HG03439 (cell line): ENCODE measurements at regions not wholly inside any gene's neighbourhood (a gene's known extent, or its start where the extent isn't known, plus 50 kb on each side); places are given as distances from the start of the nearest gene placed in this dataset.

Experiments
- ATAC-seq: cut with Tn5 transposase; IDR thresholded peaks from one replicate; pipeline ENCODE4 v1.9.1; 2021; ENCODE audit warnings: mild to moderate bottlenecking, moderate library complexity; ENCODE audit not compliant: unreplicated experiment

DNA sequence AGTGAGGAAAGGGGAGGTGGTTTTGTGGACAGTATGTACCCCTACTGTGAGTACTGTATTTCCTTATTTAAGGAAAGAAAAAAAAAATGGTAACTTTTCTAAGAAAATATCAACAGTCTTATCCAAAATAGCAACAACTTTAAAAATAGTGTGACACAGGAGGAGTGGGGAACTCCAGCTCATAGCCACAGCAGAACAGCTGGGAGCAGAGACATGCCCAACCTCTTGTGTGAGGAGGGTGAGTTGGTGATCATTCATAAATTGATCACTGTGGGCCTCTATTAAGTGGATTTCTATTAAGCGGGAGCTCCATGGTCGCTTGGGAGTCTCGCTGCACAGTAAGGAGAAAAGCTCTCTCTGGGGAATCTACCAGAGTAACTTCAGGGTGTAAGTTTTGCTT lies 158.8 kb upstream of the DUSP10 start:
- no peak for ATAC-seq

- ATAC-seq, result no peak
These were observed 155.4 kb upstream of the DUSP10 start for GRCh38 chr1:221897321-221897721.

DNA sequence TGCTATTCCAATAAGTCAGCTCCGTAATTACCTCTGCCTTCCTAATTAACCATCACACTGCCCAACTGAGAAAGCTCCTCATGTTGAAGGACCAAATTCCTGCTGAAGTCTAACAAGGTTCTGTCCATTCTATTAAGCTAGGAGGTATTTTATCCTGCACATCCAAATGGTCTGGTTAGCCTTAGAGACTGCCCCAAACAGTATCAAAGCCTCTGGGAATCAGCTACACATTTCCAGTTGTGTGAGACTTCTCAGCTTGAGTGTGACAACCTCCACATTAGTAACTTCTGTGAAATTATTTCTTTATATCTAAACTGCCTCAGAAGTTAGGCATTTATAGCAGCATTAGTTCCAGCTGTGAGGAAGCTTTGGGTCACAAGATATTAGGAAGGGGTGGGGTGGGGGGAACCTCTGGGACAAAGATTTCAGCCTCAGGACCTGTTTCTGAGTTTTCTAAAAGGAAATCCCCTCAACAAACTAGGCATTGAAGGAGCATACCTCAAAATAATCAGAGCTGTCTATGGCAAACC lies 150.5 kb upstream of the DUSP10 start:
- no peak for ATAC-seq

- ATAC-seq, result no peak
These were observed 149.8 kb upstream of the DUSP10 start for GRCh38 chr1:221891708-221892107.

GRCh38 chr1:221888801-221889200 lies 146.9 kb upstream of the DUSP10 start:
- ATAC-seq, result no peak

GRCh38 chr1:221888218-221888617 lies 146.3 kb upstream of the DUSP10 start:
- no peak for ATAC-seq

DNA sequence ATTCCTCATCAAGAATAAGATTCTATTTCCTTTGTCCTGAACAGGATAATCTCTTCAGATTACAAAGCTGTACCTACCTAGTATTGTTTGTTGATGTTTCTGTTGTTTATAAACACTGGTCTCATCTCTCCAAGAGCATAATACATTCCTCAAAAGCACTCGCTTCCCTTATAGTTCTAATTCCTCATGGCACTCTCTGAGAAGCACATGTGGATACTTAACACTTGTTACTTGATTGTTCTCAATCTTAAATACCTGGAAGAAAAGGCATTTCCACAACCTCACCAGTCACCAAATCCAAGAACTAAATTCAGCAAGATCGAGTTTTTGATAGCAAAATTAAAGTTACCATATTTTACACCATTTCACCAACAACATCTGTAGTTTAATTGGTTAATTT lies 145.9 kb upstream of the DUSP10 start:
- no peak for ATAC-seq

- ATAC-seq, result no peak
These were observed 145.5 kb upstream of the DUSP10 start for GRCh38 chr1:221887415-221887746.

- ATAC-seq, result no peak
These were observed 145.0 kb upstream of the DUSP10 start for GRCh38 chr1:221886743-221887414.

GRCh38 chr1:221886311-221886710 lies 144.4 kb upstream of the DUSP10 start:
- ATAC-seq, result no peak

DNA sequence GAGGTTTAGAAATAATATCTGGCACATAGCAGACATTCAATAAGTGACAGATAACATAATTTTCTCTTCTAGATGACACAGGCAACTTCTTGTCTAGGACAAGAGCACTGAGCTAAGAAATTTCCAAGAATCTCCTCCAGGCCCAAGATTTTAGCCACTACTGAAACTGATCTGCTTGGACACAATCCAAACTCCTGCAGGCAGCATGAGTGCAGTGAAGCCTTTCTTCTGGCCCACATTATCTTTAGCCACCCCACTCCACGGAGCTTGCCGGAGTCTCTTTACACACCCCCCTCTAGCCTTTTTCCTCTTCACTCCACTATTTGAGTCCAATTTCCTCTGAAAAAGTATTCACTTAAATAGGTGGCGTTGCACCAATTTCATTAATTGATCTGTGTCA lies 142.9 kb upstream of the DUSP10 start:
- ATAC-seq, result no peak

GRCh38 chr1:221881805-221882581 lies 140.1 kb upstream of the DUSP10 start:
- ATAC-seq, result no peak

DNA sequence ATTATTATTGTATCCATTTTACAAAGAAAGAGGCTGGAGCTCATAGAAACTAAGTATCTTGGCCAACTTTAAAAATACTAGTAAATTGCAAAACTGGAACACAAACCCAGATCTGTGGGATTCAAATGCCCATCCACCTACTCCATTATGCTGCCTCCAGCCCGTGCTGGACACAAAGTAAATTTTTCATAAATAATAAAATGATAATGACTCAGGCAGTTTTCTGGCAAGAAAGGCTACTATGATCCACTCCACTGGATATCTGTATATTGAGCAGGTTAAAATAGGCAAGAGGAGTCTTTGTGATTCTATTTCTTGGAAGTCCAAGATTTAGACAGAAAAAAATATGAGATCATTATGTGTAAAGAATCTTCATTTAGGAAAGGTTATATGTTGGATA lies 138.3 kb upstream of the DUSP10 start:
- ATAC-seq, result no peak

DNA sequence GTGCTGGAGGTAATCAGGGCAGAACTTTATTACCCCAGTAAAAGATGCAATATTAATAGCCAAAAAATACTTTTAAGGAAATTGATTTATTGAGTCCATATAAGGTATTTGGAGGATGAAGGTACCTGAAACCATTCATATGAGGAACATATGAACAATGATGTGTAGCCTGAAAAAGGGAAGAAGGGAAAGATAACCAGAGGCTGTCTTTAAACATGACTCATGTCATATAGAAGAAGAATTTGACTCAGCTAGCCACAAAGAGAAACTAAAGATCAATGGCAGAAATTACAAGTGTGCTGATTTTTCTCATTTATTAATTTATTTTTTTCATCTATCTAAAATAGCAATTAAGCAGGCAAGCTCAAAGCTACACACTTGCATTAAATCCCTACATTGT lies 136.2 kb upstream of the DUSP10 start:
- peak; percentile 71 for ATAC-seq

DNA sequence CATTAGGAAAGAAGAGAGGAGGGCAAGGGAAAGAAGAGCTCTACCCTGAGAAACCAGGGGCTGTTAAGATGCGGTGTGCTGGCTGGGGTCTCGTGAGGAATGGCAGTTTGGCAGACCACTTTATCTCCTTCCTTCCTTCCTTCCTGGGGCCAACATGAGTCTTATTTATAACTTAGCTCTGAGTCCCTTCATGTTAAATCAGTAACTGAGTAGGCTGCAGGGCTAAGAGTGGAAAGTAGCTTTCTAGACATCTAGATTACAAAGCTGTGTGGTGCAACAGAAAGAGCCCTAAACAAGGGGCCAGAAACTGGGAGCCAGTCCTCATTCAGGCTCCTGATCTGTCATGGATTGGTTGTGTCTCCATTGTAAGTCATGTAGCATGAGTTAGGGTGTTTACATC lies 135.4 kb upstream of the DUSP10 start:
- no peak for ATAC-seq

DNA sequence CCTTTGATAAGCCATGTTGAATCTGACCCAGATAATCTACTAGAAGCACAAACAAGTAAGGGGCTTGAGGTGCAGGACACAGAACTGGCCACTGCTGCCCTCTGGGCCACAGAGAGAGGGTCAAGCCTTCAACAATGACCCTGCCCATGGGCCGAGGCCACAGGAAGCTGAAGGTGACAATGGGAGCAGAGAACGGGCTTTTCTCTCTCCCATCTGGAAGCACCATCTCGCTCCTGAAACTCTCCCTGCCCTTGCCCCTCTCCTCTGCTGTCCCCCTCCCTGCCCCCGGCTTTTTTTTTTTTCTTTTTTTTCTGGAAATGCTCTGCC lies 133.1 kb upstream of the DUSP10 start:
- ATAC-seq, result no peak

GRCh38 chr1:221874285-221875003 lies 132.6 kb upstream of the DUSP10 start:
- no peak for ATAC-seq

GRCh38 chr1:221873673-221874072 lies 131.8 kb upstream of the DUSP10 start:
- no peak for ATAC-seq

DNA sequence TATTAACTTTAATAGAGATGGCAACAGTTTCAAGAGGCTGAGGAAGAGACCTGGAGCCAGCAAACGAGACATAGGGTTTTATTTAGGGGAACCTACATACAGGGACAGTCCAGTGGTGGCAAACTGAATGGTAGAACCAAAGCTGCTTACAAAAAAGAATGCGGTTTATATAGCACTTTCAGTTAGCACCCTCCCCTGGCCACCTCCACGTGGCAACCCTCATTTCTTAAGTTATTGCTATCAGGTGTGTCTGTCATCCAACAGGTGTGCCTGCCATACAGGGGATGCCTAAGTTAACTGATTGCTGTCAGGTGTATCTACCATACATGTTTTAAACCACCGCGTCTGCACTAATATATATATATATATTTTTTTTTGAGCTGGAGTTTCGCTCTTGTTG lies 129.2 kb upstream of the DUSP10 start:
- no peak for ATAC-seq

GRCh38 chr1:221869779-221870178 lies 127.9 kb upstream of the DUSP10 start:
- no peak for ATAC-seq

- no peak for ATAC-seq
These were observed 126.9 kb upstream of the DUSP10 start for GRCh38 chr1:221868593-221869303.
